ENCODE measurements at regions not wholly inside any gene's neighbourhood (a gene's known extent, or its start where the extent isn't known, plus 50 kb on each side); places are given as distances from the start of the nearest gene placed in this dataset.

DNA sequence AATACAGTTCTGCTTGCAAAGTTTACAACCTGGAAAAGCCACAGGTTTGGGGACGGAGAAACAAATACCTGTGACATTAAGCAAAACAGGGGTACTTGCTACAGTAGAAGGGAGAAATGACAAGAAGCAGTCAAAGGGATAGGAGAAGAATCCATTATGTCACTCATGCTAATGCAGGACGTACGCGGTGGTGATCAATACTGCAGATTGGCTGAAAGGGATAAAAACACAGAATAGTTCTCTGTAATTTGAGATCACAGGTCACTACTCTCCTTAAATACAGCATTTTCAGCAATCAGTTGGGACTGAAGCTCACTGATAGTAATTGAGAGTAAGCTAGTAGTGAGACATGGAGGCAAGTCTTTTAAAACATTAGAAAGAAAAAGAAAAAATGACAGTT is 130.3 kb upstream of the MTAP start:
- ChIA-PET POLR2A (no interaction called here), CTCF (no interaction called here)
- Mint-ChIP-seq H3K27ac (no peak overlapping the region), H3K36me3 (ENCODE audit: low read depth) (no peaks in the 10 kb centered on the region), H3K9me3 (no peaks in the 10 kb centered on the region), H3K4me1 (no peaks in the 10 kb centered on the region), H3K27me3 (no peaks in the 10 kb centered on the region), H3K4me3 (no peak overlapping the region)
- intact Hi-C loops (cut with micrococcal nuclease): no loop called here
- DNase-seq (no peak), ATAC-seq (ENCODE audit: low read depth) (no peak)
- TF ChIP-seq, protein P1, sequence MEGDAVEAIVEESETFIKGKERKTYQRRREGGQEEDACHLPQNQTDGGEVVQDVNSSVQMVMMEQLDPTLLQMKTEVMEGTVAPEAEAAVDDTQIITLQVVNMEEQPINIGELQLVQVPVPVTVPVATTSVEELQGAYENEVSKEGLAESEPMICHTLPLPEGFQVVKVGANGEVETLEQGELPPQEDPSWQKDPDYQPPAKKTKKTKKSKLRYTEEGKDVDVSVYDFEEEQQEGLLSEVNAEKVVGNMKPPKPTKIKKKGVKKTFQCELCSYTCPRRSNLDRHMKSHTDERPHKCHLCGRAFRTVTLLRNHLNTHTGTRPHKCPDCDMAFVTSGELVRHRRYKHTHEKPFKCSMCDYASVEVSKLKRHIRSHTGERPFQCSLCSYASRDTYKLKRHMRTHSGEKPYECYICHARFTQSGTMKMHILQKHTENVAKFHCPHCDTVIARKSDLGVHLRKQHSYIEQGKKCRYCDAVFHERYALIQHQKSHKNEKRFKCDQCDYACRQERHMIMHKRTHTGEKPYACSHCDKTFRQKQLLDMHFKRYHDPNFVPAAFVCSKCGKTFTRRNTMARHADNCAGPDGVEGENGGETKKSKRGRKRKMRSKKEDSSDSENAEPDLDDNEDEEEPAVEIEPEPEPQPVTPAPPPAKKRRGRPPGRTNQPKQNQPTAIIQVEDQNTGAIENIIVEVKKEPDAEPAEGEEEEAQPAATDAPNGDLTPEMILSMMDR (IDR thresholded peaks at IDR 0.05): no peak

DNA sequence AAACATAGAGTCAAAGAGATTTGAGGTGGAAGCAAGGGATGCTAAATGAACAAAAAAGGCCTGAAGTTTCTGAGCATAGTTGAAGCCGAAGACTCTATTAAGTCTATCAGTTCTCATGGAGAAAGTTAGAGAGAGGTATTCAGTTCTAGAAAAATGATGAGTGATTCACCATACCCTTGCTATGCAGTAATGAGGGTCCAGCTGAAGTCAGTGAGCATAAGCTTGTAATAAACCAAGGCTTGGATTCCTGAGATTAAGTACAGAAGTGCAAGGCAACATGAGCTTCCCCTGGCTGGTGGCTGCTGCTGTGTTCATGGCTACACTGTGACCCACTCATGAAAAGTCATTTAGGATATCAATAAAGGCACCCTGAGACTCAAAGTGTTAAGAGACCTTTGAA is 129.7 kb upstream of the MTAP start:
- TF ChIP-seq, protein P1 (IDR thresholded peaks at IDR 0.05): no peak
- H3K27ac Mint-ChIP-seq: no peak overlapping the region
- H3K4me3 Mint-ChIP-seq: no peak overlapping the region
- intact Hi-C loops (cut with micrococcal nuclease): no loop called here
- no peaks in the 10 kb centered on the region for H3K36me3 Mint-ChIP-seq (ENCODE audit: low read depth)
- ChIA-PET CTCF (no interaction called here), POLR2A (no interaction called here)
- no peaks in the 10 kb centered on the region for H3K9me3 Mint-ChIP-seq
- no peak for ATAC-seq (ENCODE audit: low read depth)
- H3K27me3 Mint-ChIP-seq: no peaks in the 10 kb centered on the region
- DNase-seq: no peak
- H3K4me1 Mint-ChIP-seq: no peaks in the 10 kb centered on the region

DNA sequence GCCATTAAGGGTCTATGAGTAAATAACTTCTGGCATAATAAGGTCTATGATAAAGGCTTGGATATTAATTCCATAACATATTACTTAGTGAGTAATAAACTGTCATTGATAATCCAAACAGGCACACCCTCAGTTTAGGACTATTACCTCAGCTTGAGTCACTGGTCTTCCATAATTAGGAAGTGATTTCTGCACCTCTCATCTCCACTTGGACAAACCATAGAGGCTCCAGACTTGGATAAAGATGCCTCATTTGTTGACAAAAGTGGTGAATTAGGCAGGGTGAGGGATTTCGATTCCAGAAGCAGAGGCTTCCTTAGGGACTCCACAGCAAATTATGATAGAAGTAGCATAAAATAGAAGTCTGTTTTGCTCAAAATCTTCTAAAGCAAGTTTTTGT is 127.5 kb upstream of the MTAP start:
- intact Hi-C loops (cut with micrococcal nuclease): no loop called here
- H3K36me3 Mint-ChIP-seq (ENCODE audit: low read depth): no peaks in the 10 kb centered on the region
- TF ChIP-seq, protein P1 (IDR thresholded peaks at IDR 0.05): no peak
- ATAC-seq (ENCODE audit: low read depth) (no peak), DNase-seq (no peak)
- no peak overlapping the region for H3K27ac Mint-ChIP-seq
- ChIA-PET POLR2A (no interaction called here), CTCF (no interaction called here)
- no peaks in the 10 kb centered on the region for H3K9me3 Mint-ChIP-seq
- peaks cover 2% of the 10 kb centered on the region for H3K27me3 Mint-ChIP-seq
- no peak overlapping the region for H3K4me3 Mint-ChIP-seq
- H3K4me1 Mint-ChIP-seq: no peaks in the 10 kb centered on the region

DNA sequence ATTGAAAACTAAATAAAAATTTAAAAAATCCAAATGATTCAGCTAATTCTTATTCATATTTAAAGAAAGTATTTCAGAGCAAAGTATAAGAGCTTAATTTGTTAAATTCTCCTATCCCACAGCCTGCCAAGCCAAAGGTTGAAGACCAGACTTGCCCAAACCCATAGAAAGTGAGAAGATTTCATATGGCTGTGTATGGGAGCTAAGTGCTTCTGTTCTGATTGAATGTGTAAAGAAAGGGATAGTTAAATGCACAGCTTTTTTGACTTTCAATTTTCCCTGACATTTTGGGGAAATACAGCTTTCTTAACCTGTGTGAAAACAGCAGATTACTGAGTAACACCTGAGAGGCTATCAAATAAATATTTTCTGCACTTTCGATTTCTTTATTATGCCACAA is 125.0 kb upstream of the MTAP start:
- Mint-ChIP-seq H3K9me3 (no peaks in the 10 kb centered on the region), H3K4me1 (no peaks in the 10 kb centered on the region), H3K36me3 (ENCODE audit: low read depth) (no peaks in the 10 kb centered on the region), H3K27me3 (peaks cover 2% of the 10 kb centered on the region), H3K4me3 (no peak overlapping the region), H3K27ac (no peak overlapping the region)
- no peak for DNase-seq
- intact Hi-C loops (cut with micrococcal nuclease): no loop called here
- no peak for ATAC-seq (ENCODE audit: low read depth)
- CTCF ChIA-PET: no interaction called here
- POLR2A ChIA-PET: no interaction called here
- TF ChIP-seq, protein P1 (IDR thresholded peaks at IDR 0.05): no peak

DNA sequence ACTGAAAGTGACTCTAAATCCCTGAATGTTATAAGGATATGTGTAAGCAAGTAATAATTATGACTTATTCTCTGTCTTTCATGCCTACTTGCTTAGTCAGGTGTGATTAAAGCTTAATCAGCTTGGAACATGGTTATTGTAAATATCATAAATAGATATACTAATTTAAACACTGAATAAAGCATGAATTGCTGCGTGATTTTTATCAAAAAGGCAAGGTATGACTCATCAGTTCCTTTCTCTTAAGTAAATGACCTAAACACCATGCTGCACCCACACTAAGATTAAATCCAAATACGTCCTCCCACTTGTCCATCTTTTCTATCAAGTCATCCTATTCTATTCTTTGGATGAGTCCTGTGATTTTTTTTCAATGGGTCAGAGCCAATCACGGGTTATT is 124.6 kb upstream of the MTAP start:
- DNase-seq (no peak), ATAC-seq (ENCODE audit: low read depth) (no peak)
- Mint-ChIP-seq H3K4me3 (no peak overlapping the region), H3K36me3 (ENCODE audit: low read depth) (no peaks in the 10 kb centered on the region), H3K4me1 (no peaks in the 10 kb centered on the region), H3K27ac (no peak overlapping the region), H3K9me3 (no peaks in the 10 kb centered on the region), H3K27me3 (peaks cover 2% of the 10 kb centered on the region)
- intact Hi-C loops (cut with micrococcal nuclease): no loop called here
- POLR2A ChIA-PET: no interaction called here
- CTCF ChIA-PET: no interaction called here
- TF ChIP-seq, protein P1 (IDR thresholded peaks at IDR 0.05): no peak
